SK-N-SH (cell line): ENCODE measurements at regions not wholly inside any gene's neighbourhood (a gene's known extent, or its start where the extent isn't known, plus 50 kb on each side); places are given as distances from the start of the nearest gene placed in this dataset.

ENCODE experiments used
- CTCF ChIP-seq: fragments of 200-600 bp; sonication (generic); IDR thresholded peaks from 2 replicates; pipeline ENCODE4 v1.6.1; 2017; ENCODE audit warnings: antibody characterized with exemption, mild to moderate bottlenecking, moderate library complexity
- EP300 ChIP-seq, 2 experiments: IDR thresholded peaks; 2 replicates each; pipeline versions ENCODE4 v1.4.0 to v1.6.1; 2012; ENCODE audit warnings: borderline replicate concordance in 1 of 2, low read depth in 1 of 2, low read length in 1 of 2
- MEF2A ChIP-seq: IDR thresholded peaks from 2 replicates; pipeline ENCODE4 v1.4.0; 2012; ENCODE audit warnings: low read depth, borderline replicate concordance
- NRF1 ChIP-seq: IDR thresholded peaks from 2 replicates; pipeline ENCODE4 v1.6.1; 2012; ENCODE audit warnings: low read depth, mild to moderate bottlenecking, low read length
- POLR2AphosphoS5 ChIP-seq: IDR thresholded peaks from 2 replicates; pipeline ENCODE4 v1.6.1; 2012; ENCODE audit warnings: low read depth, low read length
- TAF1 ChIP-seq: IDR thresholded peaks from 2 replicates; pipeline ENCODE4 v1.6.1; 2012; ENCODE audit warnings: low read depth, mild to moderate bottlenecking, low read length, moderate library complexity, borderline replicate concordance
- USF2 ChIP-seq: fragments of 150-350 bp; IDR thresholded peaks from 2 replicates; pipeline ENCODE4 v1.6.1; 2017; ENCODE audit warnings: antibody characterized with exemption, low read length, low read depth, borderline replicate concordance

GRCh38 chr6:126127659-126128058 lies 141.3 kb downstream of the TRMT11 start:
- TF ChIP-seq POLR2AphosphoS5 (no peak), CTCF (peak; percentile 22; the same call in 1 of the 2 replicates), NRF1 (no peak), USF2 (no peak), MEF2A (no peak), EP300 (IDR thresholded peaks at IDR 0.05; ENCODE audit: borderline replicate concordance in 1 of 2, low read depth in 1 of 2, low read length in 1 of 2) (no peak), TAF1 (no peak)
